ENCODE measurements at regions not wholly inside any gene's neighbourhood (a gene's known extent, or its start where the extent isn't known, plus 50 kb on each side); places are given as distances from the start of the nearest gene placed in this dataset.

DNA sequence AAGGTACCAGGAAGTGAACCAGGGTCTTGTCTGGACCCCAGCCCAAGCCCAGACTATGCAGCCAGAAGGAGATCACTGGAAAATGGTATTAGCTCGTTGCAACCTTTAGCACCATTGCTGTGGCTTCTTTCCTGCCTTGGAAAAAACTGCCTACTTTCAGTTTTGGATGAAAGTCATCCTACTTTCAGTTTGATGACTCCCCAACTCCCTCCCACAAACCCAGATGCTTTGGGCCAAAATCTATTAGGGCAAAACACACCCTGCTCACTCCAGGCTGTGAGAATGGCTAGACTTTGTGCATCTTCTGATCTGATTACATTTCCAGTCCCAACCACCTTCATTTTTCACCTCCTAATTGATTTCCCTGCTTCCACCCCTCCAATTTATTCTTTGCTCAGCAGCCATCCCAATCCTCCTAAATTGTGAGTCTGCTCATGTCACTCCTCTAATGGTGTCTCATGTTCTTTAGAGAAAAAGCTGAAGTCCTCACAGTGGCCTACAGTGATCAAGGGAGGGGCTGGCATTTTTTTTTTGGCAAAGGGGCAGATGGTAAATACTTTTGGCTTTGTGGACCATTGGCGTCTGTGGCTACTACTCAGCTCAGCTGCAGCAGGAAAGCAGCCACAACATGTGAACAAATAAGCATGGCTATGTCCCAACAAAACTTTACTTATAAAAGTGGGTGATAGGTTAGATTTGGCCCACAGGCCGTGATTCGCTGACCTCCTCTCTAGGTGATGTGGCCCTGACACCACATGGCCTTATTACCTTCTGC is 368.7 kb downstream of the SLC4A3 start:
- Histone ChIP-seq H3K27ac (replicated peaks; ENCODE audit: low read length) (no peak overlapping the region), H3K14ac (ENCODE audit: low read length) (no peak overlapping the region), H2BK12ac (ENCODE audit: low read length) (no peak overlapping the region), H3K18ac (ENCODE audit: low read length) (peak overlapping the region; percentile 49), H3K9me3 (replicated peaks in 1 of 2; ENCODE audit: control insufficient read depth in 2 of 2, insufficient read depth in 1 of 2, low read depth in 1 of 2, low read length in 2 of 2) (no peaks in the 10 kb centered on the region), H3K4me1 (ENCODE audit: control insufficient read depth in 2 of 2, insufficient read depth in 1 of 2, low read depth in 1 of 2, low read length in 2 of 2) (peaks cover 0 to 2% of the 10 kb centered on the region in 2 donors), H3K79me1 (ENCODE audit: low read depth, low read length) (no peaks in the 10 kb centered on the region), H3K23ac (ENCODE audit: low read depth, low read length, poor library complexity) (no peak overlapping the region), H4K8ac (ENCODE audit: low read depth, low read length) (no peak overlapping the region), H3K27me3 (ENCODE audit: control insufficient read depth in 3 of 3, insufficient read depth in 3 of 3, low read depth in 1 of 3, low read length in 3 of 3) (no peaks in the 10 kb centered on the region), H4K91ac (ENCODE audit: low read depth, low read length, poor library complexity) (no peak overlapping the region), H3K4ac (ENCODE audit: low read length) (no peak overlapping the region), H3K9ac (ENCODE audit: low read depth, low read length, poor library complexity) (no peak overlapping the region), H3K36me3 (replicated peaks in 1 of 2; ENCODE audit: control insufficient read depth in 2 of 2, insufficient read depth in 2 of 2, low read length in 2 of 2) (no peaks in the 10 kb centered on the region), H2BK5ac (ENCODE audit: low read length) (no peak overlapping the region), H2BK120ac (ENCODE audit: low read depth, low read length) (no peak overlapping the region), H3K4me3 (ENCODE audit: low read length in 2 of 2) (no peak overlapping the region), H3K4me2 (ENCODE audit: insufficient read depth, low read length, poor library complexity, severe bottlenecking) (no peak overlapping the region), H2AFZ (ENCODE audit: low read length) (peak overlapping the region; percentile 27), H2BK15ac (ENCODE audit: low read length) (no peak overlapping the region), H2AK5ac (ENCODE audit: low read depth, low read length) (no peak overlapping the region)
- DNase-seq (ENCODE audit: low spot score): no peak
- no CpG with 5 or more reads among the region's 4 CpGs for WGBS, 2 donors (ENCODE audit: extremely low coverage in 2 of 2, insufficient read length in 2 of 2, insufficient replicate concordance in 1 of 2)

- Histone ChIP-seq H2BK12ac (ENCODE audit: low read length) (no peak overlapping the region), H3K14ac (ENCODE audit: low read length) (no peak overlapping the region), H3K23ac (ENCODE audit: low read depth, low read length, poor library complexity) (no peak overlapping the region), H3K79me1 (ENCODE audit: low read depth, low read length) (no peaks in the 10 kb centered on the region), H3K4me2 (ENCODE audit: insufficient read depth, low read length, poor library complexity, severe bottlenecking) (no peak overlapping the region), H3K36me3 (replicated peaks in 1 of 2; ENCODE audit: control insufficient read depth in 2 of 2, insufficient read depth in 2 of 2, low read length in 2 of 2) (no peaks in the 10 kb centered on the region), H3K9ac (ENCODE audit: low read depth, low read length, poor library complexity) (no peak overlapping the region), H4K91ac (ENCODE audit: low read depth, low read length, poor library complexity) (no peak overlapping the region), H2BK15ac (ENCODE audit: low read length) (no peak overlapping the region), H3K4me1 (ENCODE audit: control insufficient read depth in 2 of 2, insufficient read depth in 1 of 2, low read depth in 1 of 2, low read length in 2 of 2) (peaks cover 0 to 2% of the 10 kb centered on the region in 2 donors), H3K4me3 (ENCODE audit: low read length in 2 of 2) (no peak overlapping the region), H2AK5ac (ENCODE audit: low read depth, low read length) (no peak overlapping the region), H3K27me3 (ENCODE audit: control insufficient read depth in 3 of 3, insufficient read depth in 3 of 3, low read depth in 1 of 3, low read length in 3 of 3) (no peaks in the 10 kb centered on the region), H3K27ac (replicated peaks; ENCODE audit: low read length) (no peak overlapping the region), H2BK5ac (ENCODE audit: low read length) (peak overlapping the region; percentile 40), H2BK120ac (ENCODE audit: low read depth, low read length) (no peak overlapping the region), H3K4ac (ENCODE audit: low read length) (no peak overlapping the region), H2AFZ (ENCODE audit: low read length) (no peak overlapping the region), H3K18ac (ENCODE audit: low read length) (no peak overlapping the region), H3K9me3 (replicated peaks in 1 of 2; ENCODE audit: control insufficient read depth in 2 of 2, insufficient read depth in 1 of 2, low read depth in 1 of 2, low read length in 2 of 2) (no peaks in the 10 kb centered on the region), H4K8ac (ENCODE audit: low read depth, low read length) (no peak overlapping the region)
- no CpG with 5 or more reads among the region's 13 CpGs for WGBS, 2 donors (ENCODE audit: extremely low coverage in 2 of 2, insufficient read length in 2 of 2, insufficient replicate concordance in 1 of 2)
- peak; percentile 48 for DNase-seq (ENCODE audit: low spot score)
Observed at GRCh38 chr2:219997341-219997851, 370.0 kb downstream of the SLC4A3 start.

DNA sequence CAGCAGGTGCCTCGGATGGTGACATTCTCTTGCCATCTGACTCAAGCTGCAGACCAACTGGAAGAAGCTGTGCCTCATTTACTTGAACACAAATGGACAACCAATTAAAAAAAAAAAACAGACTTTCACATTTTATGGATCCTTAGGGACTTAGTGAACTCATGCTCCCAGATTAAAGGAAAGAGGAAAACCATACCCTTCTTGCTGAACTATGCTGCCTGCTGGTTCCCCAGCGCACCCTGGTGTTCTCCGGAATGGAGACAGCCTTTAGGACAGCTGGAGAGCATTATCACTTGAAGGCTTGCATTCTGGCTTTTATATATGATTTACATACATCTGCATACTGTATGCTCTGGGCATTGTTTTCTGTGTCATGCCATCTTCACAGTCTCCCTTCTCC is 370.7 kb downstream of the SLC4A3 start:
- no peak overlapping the region for H2BK12ac ChIP-seq (ENCODE audit: low read length)

GRCh38 chr2:219998714-219999227 is 371.3 kb downstream of the SLC4A3 start:
- WGBS, 2 donors (ENCODE audit: extremely low coverage in 2 of 2, insufficient read length in 2 of 2, insufficient replicate concordance in 1 of 2): no CpG with 5 or more reads among the region's 5 CpGs
- no peak overlapping the region for H2AFZ ChIP-seq (ENCODE audit: low read length)
- no peak overlapping the region for H2BK15ac ChIP-seq (ENCODE audit: low read length)

More for the DNA sequence above, 370.7 kb downstream of the SLC4A3 start:
- Histone ChIP-seq H3K4me2 (ENCODE audit: insufficient read depth, low read length, poor library complexity, severe bottlenecking) (no peak overlapping the region), H3K4ac (ENCODE audit: low read length) (no peak overlapping the region), H2BK15ac (ENCODE audit: low read length) (no peak overlapping the region), H3K4me1 (ENCODE audit: control insufficient read depth in 2 of 2, insufficient read depth in 1 of 2, low read depth in 1 of 2, low read length in 2 of 2) (peaks cover 0 to 2% of the 10 kb centered on the region in 2 donors), H3K4me3 (ENCODE audit: low read length in 2 of 2) (no peak overlapping the region), H2AK5ac (ENCODE audit: low read depth, low read length) (no peak overlapping the region), H3K27ac (replicated peaks; ENCODE audit: low read length) (no peak overlapping the region), H2BK5ac (ENCODE audit: low read length) (no peak overlapping the region), H3K9me3 (replicated peaks in 1 of 2; ENCODE audit: control insufficient read depth in 2 of 2, insufficient read depth in 1 of 2, low read depth in 1 of 2, low read length in 2 of 2) (no peaks in the 10 kb centered on the region), H3K14ac (ENCODE audit: low read length) (no peak overlapping the region), H3K9ac (ENCODE audit: low read depth, low read length, poor library complexity) (no peak overlapping the region), H3K27me3 (ENCODE audit: control insufficient read depth in 3 of 3, insufficient read depth in 3 of 3, low read depth in 1 of 3, low read length in 3 of 3) (no peaks in the 10 kb centered on the region), H3K79me1 (ENCODE audit: low read depth, low read length) (no peaks in the 10 kb centered on the region), H2BK120ac (ENCODE audit: low read depth, low read length) (no peak overlapping the region), H3K18ac (ENCODE audit: low read length) (no peak overlapping the region), H4K91ac (ENCODE audit: low read depth, low read length, poor library complexity) (no peak overlapping the region), H3K23ac (ENCODE audit: low read depth, low read length, poor library complexity) (no peak overlapping the region), H2AFZ (ENCODE audit: low read length) (no peak overlapping the region), H3K36me3 (replicated peaks in 1 of 2; ENCODE audit: control insufficient read depth in 2 of 2, insufficient read depth in 2 of 2, low read length in 2 of 2) (no peaks in the 10 kb centered on the region), H4K8ac (ENCODE audit: low read depth, low read length) (no peak overlapping the region)
- no peak for DNase-seq (ENCODE audit: low spot score)
- WGBS, 2 donors (ENCODE audit: extremely low coverage in 2 of 2, insufficient read length in 2 of 2, insufficient replicate concordance in 1 of 2): no CpG with 5 or more reads among the region's 3 CpGs

More at GRCh38 chr2:219998714-219999227, 371.3 kb downstream of the SLC4A3 start:
- H3K18ac ChIP-seq (ENCODE audit: low read length): no peak overlapping the region
- H2BK5ac ChIP-seq (ENCODE audit: low read length): no peak overlapping the region
- H4K8ac ChIP-seq (ENCODE audit: low read depth, low read length): no peak overlapping the region
- H3K9me3 ChIP-seq (replicated peaks in 1 of 2; ENCODE audit: control insufficient read depth in 2 of 2, insufficient read depth in 1 of 2, low read depth in 1 of 2, low read length in 2 of 2): no peaks in the 10 kb centered on the region
- no peak overlapping the region for H2AK5ac ChIP-seq (ENCODE audit: low read depth, low read length)
- DNase-seq (ENCODE audit: low spot score): no peak
- H3K27ac ChIP-seq (replicated peaks; ENCODE audit: low read length): no peak overlapping the region
- H2BK12ac ChIP-seq (ENCODE audit: low read length): no peak overlapping the region
- no peak overlapping the region for H3K9ac ChIP-seq (ENCODE audit: low read depth, low read length, poor library complexity)
- no peak overlapping the region for H3K4me3 ChIP-seq (ENCODE audit: low read length in 2 of 2)
- no peak overlapping the region for H4K91ac ChIP-seq (ENCODE audit: low read depth, low read length, poor library complexity)
- H3K23ac ChIP-seq (ENCODE audit: low read depth, low read length, poor library complexity): no peak overlapping the region
- H3K36me3 ChIP-seq (replicated peaks in 1 of 2; ENCODE audit: control insufficient read depth in 2 of 2, insufficient read depth in 2 of 2, low read length in 2 of 2): no peaks in the 10 kb centered on the region
- H2BK120ac ChIP-seq (ENCODE audit: low read depth, low read length): no peak overlapping the region
- no peak overlapping the region for H3K14ac ChIP-seq (ENCODE audit: low read length)
- no peak overlapping the region for H3K4ac ChIP-seq (ENCODE audit: low read length)
- H3K4me2 ChIP-seq (ENCODE audit: insufficient read depth, low read length, poor library complexity, severe bottlenecking): no peak overlapping the region
- H3K4me1 ChIP-seq (ENCODE audit: control insufficient read depth in 2 of 2, insufficient read depth in 1 of 2, low read depth in 1 of 2, low read length in 2 of 2): peaks cover 0 to 2% of the 10 kb centered on the region in 2 donors
- H3K27me3 ChIP-seq (ENCODE audit: control insufficient read depth in 3 of 3, insufficient read depth in 3 of 3, low read depth in 1 of 3, low read length in 3 of 3): no peaks in the 10 kb centered on the region
- H3K79me1 ChIP-seq (ENCODE audit: low read depth, low read length): no peaks in the 10 kb centered on the region

Data from neuronal stem cell (in vitro differentiated cells).